GM12878 (cell line): ENCODE measurements at regions not wholly inside any gene's neighbourhood (a gene's known extent, or its start where the extent isn't known, plus 50 kb on each side); places are given as distances from the start of the nearest gene placed in this dataset.

ENCODE experiments used
- CBX5 ChIP-seq: sonication (generic); IDR thresholded peaks from 2 replicates; pipeline ENCODE4 v1.6.1; 2016; ENCODE audit warnings: low read depth, moderate library complexity, mild to moderate bottlenecking, inconsistent platforms
- POLR2A ChIP-seq: IDR thresholded peaks from 2 replicates; pipeline ENCODE4 v1.6.1; 2011; ENCODE audit warnings: low read depth, mild to moderate bottlenecking, low read length
- POLR2AphosphoS5 ChIP-seq: IDR thresholded peaks from 2 replicates; pipeline ENCODE4 v1.6.1; 2011; ENCODE audit warnings: mild to moderate bottlenecking, low read length, inconsistent platforms
- SMAD1 ChIP-seq: fragments of 450-650 bp; IDR thresholded peaks from 2 replicates; pipeline ENCODE4 v1.6.1; 2018; ENCODE audit warnings: mild to moderate bottlenecking, low read depth; ENCODE audit not compliant: partially characterized antibody
- SRF ChIP-seq, 2 experiments: IDR thresholded peaks; 2 replicates each; pipeline ENCODE4 v1.6.1; 2011; ENCODE audit warnings: low read depth in 2 of 2, low read length in 2 of 2, mild to moderate bottlenecking in 1 of 2, moderate library complexity in 1 of 2
- TF ChIP-seq, protein P1 (sequence below), 3 experiments: IDR thresholded peaks in 2 of 3; conservative IDR thresholded peaks in 1 of 3; 2 replicates each; pipeline ENCODE4 v1.5.1; 2011; ENCODE audit warnings: low read depth in 3 of 3, low read length in 3 of 3, mild to moderate bottlenecking in 3 of 3, control low read depth in 2 of 3, moderate library complexity in 2 of 3, inconsistent platforms in 1 of 3, mixed read lengths in 1 of 3; ENCODE audit not compliant: control insufficient read depth in 2 of 3, insufficient read depth in 1 of 3; ENCODE audit errors: extremely low read depth in 1 of 3

- TF ChIP-seq POLR2A = no peak
- TF ChIP-seq, protein P1, sequence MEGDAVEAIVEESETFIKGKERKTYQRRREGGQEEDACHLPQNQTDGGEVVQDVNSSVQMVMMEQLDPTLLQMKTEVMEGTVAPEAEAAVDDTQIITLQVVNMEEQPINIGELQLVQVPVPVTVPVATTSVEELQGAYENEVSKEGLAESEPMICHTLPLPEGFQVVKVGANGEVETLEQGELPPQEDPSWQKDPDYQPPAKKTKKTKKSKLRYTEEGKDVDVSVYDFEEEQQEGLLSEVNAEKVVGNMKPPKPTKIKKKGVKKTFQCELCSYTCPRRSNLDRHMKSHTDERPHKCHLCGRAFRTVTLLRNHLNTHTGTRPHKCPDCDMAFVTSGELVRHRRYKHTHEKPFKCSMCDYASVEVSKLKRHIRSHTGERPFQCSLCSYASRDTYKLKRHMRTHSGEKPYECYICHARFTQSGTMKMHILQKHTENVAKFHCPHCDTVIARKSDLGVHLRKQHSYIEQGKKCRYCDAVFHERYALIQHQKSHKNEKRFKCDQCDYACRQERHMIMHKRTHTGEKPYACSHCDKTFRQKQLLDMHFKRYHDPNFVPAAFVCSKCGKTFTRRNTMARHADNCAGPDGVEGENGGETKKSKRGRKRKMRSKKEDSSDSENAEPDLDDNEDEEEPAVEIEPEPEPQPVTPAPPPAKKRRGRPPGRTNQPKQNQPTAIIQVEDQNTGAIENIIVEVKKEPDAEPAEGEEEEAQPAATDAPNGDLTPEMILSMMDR (IDR thresholded peaks at IDR 0.05 in 2 of 3, conservative IDR thresholded peaks at IDR 0.05 in 1 of 3; ENCODE audit: control insufficient read depth in 2 of 3, extremely low read depth in 1 of 3, insufficient read depth in 1 of 3, low read depth in 3 of 3, low read length in 3 of 3) = no peak
- no peak for TF ChIP-seq POLR2AphosphoS5
- TF ChIP-seq CBX5 = no peak
- TF ChIP-seq SMAD1 = no peak
- no peak for TF ChIP-seq SRF (IDR thresholded peaks at IDR 0.05; ENCODE audit: low read depth in 2 of 2, low read length in 2 of 2)
These were observed 2300.2 kb downstream of the MRPL39 start for GRCh38 chr21:23307065-23307464.
